ENCODE measurements at regions not wholly inside any gene's neighbourhood (a gene's known extent, or its start where the extent isn't known, plus 50 kb on each side); places are given as distances from the start of the nearest gene placed in this dataset.

GRCh38 chr6:3568396-3569082 lies 111.7 kb upstream of the SLC22A23 start:
- Mint-ChIP-seq H3K9me3 (no peaks in the 10 kb centered on the region), H3K27ac (no peak overlapping the region), H3K4me3 (no peak overlapping the region), H3K27me3 (ENCODE audit: low read depth) (peaks cover 15% of the 10 kb centered on the region), H3K36me3 (ENCODE audit: insufficient read depth in 2 of 2) (no peaks in the 10 kb centered on the region), H3K4me1 (ENCODE audit: low read depth) (no peaks in the 10 kb centered on the region)
- DNase-seq, result no peak
- ATAC-seq (replicated peaks in 1 of 2), result no peak

- no peaks in the 10 kb centered on the region for H3K9me3 Mint-ChIP-seq
- ATAC-seq (replicated peaks in 1 of 2) (no peak), DNase-seq (no peak)
- peaks cover 15% of the 10 kb centered on the region for H3K27me3 Mint-ChIP-seq (ENCODE audit: low read depth)
- no peak overlapping the region for H3K4me3 Mint-ChIP-seq
- no peak overlapping the region for H3K27ac Mint-ChIP-seq
- H3K4me1 Mint-ChIP-seq (ENCODE audit: low read depth), result no peaks in the 10 kb centered on the region
- no peaks in the 10 kb centered on the region for H3K36me3 Mint-ChIP-seq (ENCODE audit: insufficient read depth in 2 of 2)
Observed at GRCh38 chr6:3566812-3567211, 110.0 kb upstream of the SLC22A23 start.

GRCh38 chr6:3565291-3565690 lies 108.4 kb upstream of the SLC22A23 start:
- Mint-ChIP-seq H3K36me3 (ENCODE audit: insufficient read depth in 2 of 2) (no peaks in the 10 kb centered on the region), H3K27me3 (ENCODE audit: low read depth) (peaks cover 12% of the 10 kb centered on the region)

GRCh38 chr6:3561725-3562124 lies 104.9 kb upstream of the SLC22A23 start:
- Mint-ChIP-seq H3K27me3 (ENCODE audit: low read depth) (peaks cover 5% of the 10 kb centered on the region), H3K4me3 (no peak overlapping the region), H3K27ac (no peak overlapping the region), H3K36me3 (ENCODE audit: insufficient read depth in 2 of 2) (no peaks in the 10 kb centered on the region), H3K9me3 (no peaks in the 10 kb centered on the region), H3K4me1 (ENCODE audit: low read depth) (no peaks in the 10 kb centered on the region)
- ATAC-seq (replicated peaks in 1 of 2) (no peak), DNase-seq (no peak)

More at GRCh38 chr6:3565291-3565690, 108.4 kb upstream of the SLC22A23 start:
- DNase-seq (no peak), ATAC-seq (replicated peaks in 1 of 2) (no peak)
- no peaks in the 10 kb centered on the region for H3K9me3 Mint-ChIP-seq
- H3K4me3 Mint-ChIP-seq, result no peak overlapping the region
- H3K4me1 Mint-ChIP-seq (ENCODE audit: low read depth), result no peaks in the 10 kb centered on the region
- no peak overlapping the region for H3K27ac Mint-ChIP-seq

- DNase-seq, result no peak
- Mint-ChIP-seq H3K27me3 (ENCODE audit: low read depth) (peaks cover 5% of the 10 kb centered on the region), H3K9me3 (no peaks in the 10 kb centered on the region), H3K4me1 (ENCODE audit: low read depth) (no peaks in the 10 kb centered on the region), H3K4me3 (no peak overlapping the region), H3K36me3 (ENCODE audit: insufficient read depth in 2 of 2) (no peaks in the 10 kb centered on the region), H3K27ac (no peak overlapping the region)
- no peak for ATAC-seq (replicated peaks in 1 of 2)
Observed at GRCh38 chr6:3560211-3560610, 103.4 kb upstream of the SLC22A23 start.

- Mint-ChIP-seq H3K9me3 (no peaks in the 10 kb centered on the region), H3K4me1 (ENCODE audit: low read depth) (no peaks in the 10 kb centered on the region), H3K27me3 (ENCODE audit: low read depth) (peaks cover 5% of the 10 kb centered on the region), H3K27ac (no peak overlapping the region), H3K36me3 (ENCODE audit: insufficient read depth in 2 of 2) (no peaks in the 10 kb centered on the region), H3K4me3 (no peak overlapping the region)
- ATAC-seq (replicated peaks in 1 of 2) (no peak), DNase-seq (no peak)
Observed at GRCh38 chr6:3559561-3559960, 102.7 kb upstream of the SLC22A23 start.

GRCh38 chr6:3557336-3557735 lies 100.5 kb upstream of the SLC22A23 start:
- ATAC-seq (replicated peaks in 1 of 2) (no peak), DNase-seq (no peak)
- no peaks in the 10 kb centered on the region for H3K36me3 Mint-ChIP-seq (ENCODE audit: insufficient read depth in 2 of 2)
- no peak overlapping the region for H3K27ac Mint-ChIP-seq
- peaks cover 18% of the 10 kb centered on the region for H3K27me3 Mint-ChIP-seq (ENCODE audit: low read depth)
- no peak overlapping the region for H3K4me3 Mint-ChIP-seq
- H3K4me1 Mint-ChIP-seq (ENCODE audit: low read depth), result no peaks in the 10 kb centered on the region
- H3K9me3 Mint-ChIP-seq, result no peaks in the 10 kb centered on the region

GRCh38 chr6:3553254-3553653 lies 96.4 kb upstream of the SLC22A23 start:
- Mint-ChIP-seq H3K9me3 (peaks cover 0 to 2% of the 10 kb centered on the region in 2 donors), H3K36me3 (ENCODE audit: insufficient read depth in 2 of 2) (no peaks in the 10 kb centered on the region), H3K27ac (no peak overlapping the region), H3K27me3 (ENCODE audit: low read depth) (peaks cover 19% of the 10 kb centered on the region), H3K4me3 (no peak overlapping the region), H3K4me1 (ENCODE audit: low read depth) (no peaks in the 10 kb centered on the region)
- DNase-seq (no peak), ATAC-seq (replicated peaks in 1 of 2) (no peak)

GRCh38 chr6:3551716-3552511 lies 95.1 kb upstream of the SLC22A23 start:
- Mint-ChIP-seq H3K9me3 (peaks cover 0 to 2% of the 10 kb centered on the region in 2 donors), H3K27me3 (ENCODE audit: low read depth) (peaks cover 27% of the 10 kb centered on the region), H3K36me3 (ENCODE audit: insufficient read depth in 2 of 2) (no peaks in the 10 kb centered on the region), H3K4me1 (ENCODE audit: low read depth) (no peaks in the 10 kb centered on the region), H3K27ac (no peak overlapping the region), H3K4me3 (no peak overlapping the region)
- ATAC-seq (replicated peaks in 1 of 2), result no peak
- no peak for DNase-seq

GRCh38 chr6:3549314-3549940 lies 92.6 kb upstream of the SLC22A23 start:
- no peak overlapping the region for H3K27ac Mint-ChIP-seq
- H3K9me3 Mint-ChIP-seq, result peaks cover 0 to 2% of the 10 kb centered on the region in 2 donors
- no peak overlapping the region for H3K4me3 Mint-ChIP-seq
- no peaks in the 10 kb centered on the region for H3K4me1 Mint-ChIP-seq (ENCODE audit: low read depth)
- DNase-seq (no peak), ATAC-seq (replicated peaks in 1 of 2) (no peak)
- no peaks in the 10 kb centered on the region for H3K36me3 Mint-ChIP-seq (ENCODE audit: insufficient read depth in 2 of 2)
- H3K27me3 Mint-ChIP-seq (ENCODE audit: low read depth), result peaks cover 27% of the 10 kb centered on the region

- ATAC-seq (replicated peaks in 1 of 2) (no peak), DNase-seq (no peak)
- Mint-ChIP-seq H3K36me3 (ENCODE audit: insufficient read depth in 2 of 2) (no peaks in the 10 kb centered on the region), H3K9me3 (peaks cover 0 to 2% of the 10 kb centered on the region in 2 donors), H3K4me1 (ENCODE audit: low read depth) (no peaks in the 10 kb centered on the region), H3K4me3 (no peak overlapping the region), H3K27ac (no peak overlapping the region), H3K27me3 (ENCODE audit: low read depth) (peaks cover 20% of the 10 kb centered on the region)
Observed at GRCh38 chr6:3546121-3546520, 89.3 kb upstream of the SLC22A23 start.

- no peak for DNase-seq
- H3K4me3 Mint-ChIP-seq, result no peak overlapping the region
- H3K36me3 Mint-ChIP-seq (ENCODE audit: insufficient read depth in 2 of 2), result no peaks in the 10 kb centered on the region
- ATAC-seq (replicated peaks in 1 of 2), result no peak
- peaks cover 0 to 2% of the 10 kb centered on the region in 2 donors for H3K9me3 Mint-ChIP-seq
- no peak overlapping the region for H3K27ac Mint-ChIP-seq
- H3K27me3 Mint-ChIP-seq (ENCODE audit: low read depth), result peaks cover 16% of the 10 kb centered on the region
- H3K4me1 Mint-ChIP-seq (ENCODE audit: low read depth), result no peaks in the 10 kb centered on the region
Observed at GRCh38 chr6:3545156-3545555, 88.3 kb upstream of the SLC22A23 start.

GRCh38 chr6:3542032-3542640 lies 85.3 kb upstream of the SLC22A23 start:
- no peak for ATAC-seq (replicated peaks in 1 of 2)

More at GRCh38 chr6:3542032-3542640, 85.3 kb upstream of the SLC22A23 start:
- Mint-ChIP-seq H3K4me1 (ENCODE audit: low read depth) (no peaks in the 10 kb centered on the region), H3K4me3 (no peak overlapping the region), H3K36me3 (ENCODE audit: insufficient read depth in 2 of 2) (no peaks in the 10 kb centered on the region), H3K27me3 (ENCODE audit: low read depth) (peaks cover 21% of the 10 kb centered on the region), H3K27ac (no peak overlapping the region), H3K9me3 (no peaks in the 10 kb centered on the region)
- no peak for DNase-seq

All from activated T-cell treated with anti-CD3 and anti-CD28 coated beads, Interleukin-2, amount 50 U/mL, for 72 hours (primary cell).